ENCODE measurements at regions not wholly inside any gene's neighbourhood (a gene's known extent, or its start where the extent isn't known, plus 50 kb on each side); places are given as distances from the start of the nearest gene placed in this dataset.

DNA sequence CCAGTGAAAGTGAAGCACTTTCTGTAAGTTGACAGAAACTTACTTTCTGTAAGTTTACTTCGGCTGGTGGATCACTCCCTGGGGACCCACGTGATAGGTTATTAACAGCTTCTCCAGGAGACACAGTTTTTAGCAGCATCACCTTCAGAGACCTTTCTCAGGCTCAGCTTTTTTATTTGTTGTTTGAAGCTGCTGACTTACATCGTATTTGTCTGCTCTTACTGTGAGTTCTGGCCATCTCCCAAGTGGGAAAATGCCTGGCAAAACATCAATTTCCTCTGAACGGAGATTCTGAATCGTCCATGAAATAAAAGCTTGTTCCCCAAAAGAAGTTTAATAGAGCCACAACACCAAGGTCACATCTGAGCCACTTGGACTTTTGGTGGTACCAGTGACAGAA is 178.7 kb upstream of the PODXL start:
- TF ChIP-seq POLR2AphosphoS5 (IDR thresholded peaks at IDR 0.05; ENCODE audit: low read depth, low read length) (no peak), EP300 (IDR thresholded peaks at IDR 0.05; ENCODE audit: borderline replicate concordance in 1 of 2, low read depth in 1 of 2, low read length in 1 of 2) (no peak)

All from SK-N-SH (cell line).